Lung (tissue), 11 donors: ENCODE measurements at regions not wholly inside any gene's neighbourhood (a gene's known extent, or its start where the extent isn't known, plus 50 kb on each side); places are given as distances from the start of the nearest gene placed in this dataset.
"Not testable (repeated sequence)": the region's sequence is repeated elsewhere in the genome, so short reads cannot be mapped to it uniquely, and the experiment has no call there.

ENCODE experiments used
- ATAC-seq: fragments of 200-7000 bp; cut with Tn5 transposase; one replicate; pipeline ENCODE4 v1.9.1; 2020; ENCODE audit warnings: moderate number of reproducible peaks; ENCODE audit not compliant: insufficient read depth, low FRiP score
- DNase-seq, 3 donors: peaks; one replicate each; pipeline ENCODE4 v3.0.0-alpha.2; 2013 to 2017
- H3K27ac ChIP-seq, 2 donors: one replicate each; pipeline ENCODE4 v1.5.1; 2013; ENCODE audit warnings: mild to moderate bottlenecking in 2 of 2, moderate library complexity in 2 of 2, control low read depth in 1 of 2, inconsistent platforms in 1 of 2, low read depth in 1 of 2, low read length in 1 of 2
- H3K27me3 ChIP-seq, 3 donors: one replicate each; pipeline ENCODE4 v1.5.1; 2013; ENCODE audit warnings: low read length in 2 of 3; ENCODE audit not compliant: control insufficient read depth in 3 of 3, insufficient read depth in 3 of 3
- H3K36me3 ChIP-seq, 4 donors: one replicate each; pipeline ENCODE4 v1.5.1; 2013; ENCODE audit warnings: low read length in 4 of 4, mild to moderate bottlenecking in 1 of 4, moderate library complexity in 1 of 4; ENCODE audit not compliant: control insufficient read depth in 4 of 4, insufficient read depth in 4 of 4
- H3K4me1 ChIP-seq, 5 donors: one replicate each; pipeline ENCODE4 v1.5.1; 2013; ENCODE audit warnings: low read length in 5 of 5, mild to moderate bottlenecking in 2 of 5, moderate library complexity in 1 of 5; ENCODE audit not compliant: control insufficient read depth in 5 of 5, insufficient read depth in 5 of 5
- H3K4me3 ChIP-seq: one replicate; pipeline ENCODE4 v1.5.1; 2013; ENCODE audit warnings: mild to moderate bottlenecking, control low read depth, moderate library complexity
- H3K9ac ChIP-seq, 2 donors: one replicate each; pipeline ENCODE4 v1.5.1; 2013; ENCODE audit warnings: low read length in 2 of 2, control low read depth in 1 of 2; ENCODE audit not compliant: insufficient read depth in 1 of 2
- H3K9me3 ChIP-seq, 4 donors: one replicate each; pipeline ENCODE4 v1.5.1; 2013; ENCODE audit warnings: low read length in 3 of 4, mild to moderate bottlenecking in 1 of 4, moderate library complexity in 1 of 4; ENCODE audit not compliant: control insufficient read depth in 4 of 4, insufficient read depth in 3 of 4
- WGBS, 2 donors: extraction: QIAGEN DNeasy Blood & Tissue Kit; methylation state at CpG; one replicate each; pipeline ENCODE4 v1.1.7; 2013; 5-methylcytosine and 5-hydroxymethylcytosine counted together
- TF ChIP-seq, protein P1 (sequence below): IDR thresholded peaks from 2 replicates; pipeline ENCODE4 v1.5.1; 2012; ENCODE audit warnings: mild to moderate bottlenecking; ENCODE audit errors: control extremely low read depth, extremely low read depth
- donor health status: control.
- donor health status: control.
- donor health status: Bipolar disorder and iron deficiency.
- donor health status: healthy.
- donor health status: DM: yes; HTN: yes; CAD: no.

DNA sequence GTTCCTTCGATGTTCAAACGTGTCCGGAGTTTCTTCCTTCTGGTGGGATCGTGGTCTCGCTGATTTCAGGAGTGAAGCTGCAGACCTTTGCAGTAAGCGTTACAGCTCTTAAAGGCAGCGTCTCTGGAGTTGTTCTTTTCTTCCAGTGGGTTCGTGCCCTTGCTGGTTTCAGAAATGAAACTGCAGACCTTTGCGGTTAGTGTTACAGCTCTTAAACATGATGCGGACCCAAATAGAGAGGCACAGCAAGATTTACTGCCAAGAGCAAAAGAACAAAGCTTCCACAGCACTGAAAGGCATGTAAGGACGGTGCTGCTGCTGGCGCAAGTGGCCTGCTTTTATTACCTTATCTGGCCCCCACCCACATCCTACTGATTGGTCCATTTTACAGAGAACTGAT, 931.4 kb downstream of the IPMK start:
- DNase-seq (no peak), ATAC-seq (no peak)
- TF ChIP-seq, protein P1, sequence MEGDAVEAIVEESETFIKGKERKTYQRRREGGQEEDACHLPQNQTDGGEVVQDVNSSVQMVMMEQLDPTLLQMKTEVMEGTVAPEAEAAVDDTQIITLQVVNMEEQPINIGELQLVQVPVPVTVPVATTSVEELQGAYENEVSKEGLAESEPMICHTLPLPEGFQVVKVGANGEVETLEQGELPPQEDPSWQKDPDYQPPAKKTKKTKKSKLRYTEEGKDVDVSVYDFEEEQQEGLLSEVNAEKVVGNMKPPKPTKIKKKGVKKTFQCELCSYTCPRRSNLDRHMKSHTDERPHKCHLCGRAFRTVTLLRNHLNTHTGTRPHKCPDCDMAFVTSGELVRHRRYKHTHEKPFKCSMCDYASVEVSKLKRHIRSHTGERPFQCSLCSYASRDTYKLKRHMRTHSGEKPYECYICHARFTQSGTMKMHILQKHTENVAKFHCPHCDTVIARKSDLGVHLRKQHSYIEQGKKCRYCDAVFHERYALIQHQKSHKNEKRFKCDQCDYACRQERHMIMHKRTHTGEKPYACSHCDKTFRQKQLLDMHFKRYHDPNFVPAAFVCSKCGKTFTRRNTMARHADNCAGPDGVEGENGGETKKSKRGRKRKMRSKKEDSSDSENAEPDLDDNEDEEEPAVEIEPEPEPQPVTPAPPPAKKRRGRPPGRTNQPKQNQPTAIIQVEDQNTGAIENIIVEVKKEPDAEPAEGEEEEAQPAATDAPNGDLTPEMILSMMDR = no peak
- Histone ChIP-seq H3K4me3 (no peak overlapping the region), H3K27me3 (no peaks in the 10 kb centered on the region), H3K4me1 (no peaks in the 10 kb centered on the region), H3K27ac (no peak overlapping the region), H3K36me3 (no peaks in the 10 kb centered on the region), H3K9ac (no peak overlapping the region), H3K9me3 (peaks cover 0 to 3% (median 0%) of the 10 kb centered on the region in 4 donors)
- WGBS, 2 donors = 92 to 93% methylated on average over 12 of the region's 12 CpGs

DNA sequence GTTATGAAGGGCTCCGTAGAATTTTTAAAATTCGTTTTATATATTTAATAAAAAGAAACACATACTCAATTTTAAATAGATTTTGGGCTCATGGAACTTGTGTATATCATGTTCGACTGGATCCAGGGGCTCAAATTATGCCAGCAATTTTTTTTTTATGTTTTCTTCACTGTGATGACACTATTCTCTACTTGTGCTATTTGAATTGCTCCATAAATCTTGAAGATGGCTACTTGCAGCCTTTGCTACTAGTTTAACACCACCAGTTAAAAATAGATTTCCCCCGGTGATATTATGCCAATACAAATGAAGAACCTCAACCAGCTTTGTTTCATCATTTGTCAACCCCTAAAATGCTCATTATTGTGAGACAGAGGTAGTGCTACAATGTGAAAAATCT, 933.2 kb downstream of the IPMK start:
- Histone ChIP-seq H3K9ac (no peak overlapping the region), H3K36me3 (no peaks in the 10 kb centered on the region), H3K4me1 (no peaks in the 10 kb centered on the region), H3K27me3 (no peaks in the 10 kb centered on the region), H3K4me3 (no peak overlapping the region), H3K9me3 (peaks cover 0 to 3% (median 0%) of the 10 kb centered on the region in 4 donors), H3K27ac (no peak overlapping the region)
- TF ChIP-seq, protein P1 = no peak
- ATAC-seq (no peak), DNase-seq (no peak)
- WGBS, 2 donors = 77 to 83% methylated on average over 4 of the region's 4 CpGs

DNA sequence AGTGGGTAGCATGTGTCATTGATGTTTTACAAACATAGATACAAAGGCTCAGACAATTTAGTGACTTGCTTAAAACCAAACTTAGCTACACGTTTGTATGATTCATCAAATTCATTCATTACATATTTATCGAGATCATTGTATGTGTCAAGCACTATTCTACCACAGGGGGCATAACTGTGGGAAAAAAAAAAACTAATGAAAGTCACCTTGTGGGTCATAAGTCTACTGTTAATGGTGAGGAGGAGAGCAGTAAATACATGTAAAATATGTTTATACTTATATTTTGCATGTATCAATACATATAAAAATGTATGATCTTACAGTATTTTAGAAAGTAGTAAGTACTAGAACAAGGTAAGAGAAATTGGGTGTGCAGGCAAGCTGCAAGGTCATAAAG, 933.8 kb downstream of the IPMK start:
- H3K9ac ChIP-seq = no peak overlapping the region
- H3K4me1 ChIP-seq = no peaks in the 10 kb centered on the region
- no peak overlapping the region for H3K27ac ChIP-seq
- no peak overlapping the region for H3K4me3 ChIP-seq
- H3K9me3 ChIP-seq = peaks cover 0 to 3% (median 0%) of the 10 kb centered on the region in 4 donors
- DNase-seq = no peak
- H3K36me3 ChIP-seq = no peaks in the 10 kb centered on the region
- 78 to 92% methylated on average over 2 of the region's 2 CpGs for WGBS, 2 donors
- TF ChIP-seq, protein P1 = no peak
- no peak for ATAC-seq
- H3K27me3 ChIP-seq = no peaks in the 10 kb centered on the region

DNA sequence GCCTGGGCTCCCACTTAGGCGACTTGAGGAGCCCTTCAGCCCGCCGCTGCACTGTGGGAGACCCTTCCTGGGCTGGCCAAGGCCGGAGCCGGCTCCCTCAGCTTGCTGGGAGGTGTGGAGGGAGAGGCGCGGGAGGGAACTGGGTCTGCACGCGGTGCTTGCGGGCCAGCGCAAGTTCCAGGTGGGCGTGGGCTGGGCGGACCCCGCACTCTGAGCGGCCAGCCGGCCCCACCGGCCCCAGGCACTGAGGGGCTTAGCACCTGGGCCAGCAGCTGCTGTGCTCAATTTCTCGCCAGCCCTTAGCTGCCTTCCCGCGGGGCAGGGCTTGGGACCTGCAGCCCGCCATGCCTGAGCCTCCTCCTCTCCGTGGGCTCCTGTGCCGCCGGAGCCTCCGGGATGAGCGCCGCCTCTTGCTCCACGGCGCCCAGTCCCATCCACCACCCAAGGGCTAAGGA, 946.3 kb downstream of the IPMK start:
- not testable (repeated sequence) for H3K9ac ChIP-seq, DNase-seq, H3K4me1 ChIP-seq, H3K4me3 ChIP-seq, ATAC-seq, H3K9me3 ChIP-seq, H3K27ac ChIP-seq, H3K27me3 ChIP-seq, H3K36me3 ChIP-seq
- 96 to 98% methylated on average over 29 of the region's 29 CpGs for WGBS, 2 donors
